DOHH2 (cell line): ENCODE measurements at regions not wholly inside any gene's neighbourhood (a gene's known extent, or its start where the extent isn't known, plus 50 kb on each side); places are given as distances from the start of the nearest gene placed in this dataset.

Experiments used
- H3F3A ChIP-seq: fragments of 200-600 bp; sonication (generic), shearing (Covaris generic); 2 replicates; pipeline ENCODE4 v1.6.0; 2016; ENCODE audit warnings: antibody characterized with exemption, mild to moderate bottlenecking; ENCODE audit not compliant: control insufficient read depth, insufficient read depth
- H3K27ac ChIP-seq: fragments of 200-600 bp; sonication (generic); 2 replicates; pipeline ENCODE4 v1.5.1; 2014; ENCODE audit warnings: low read depth, mild to moderate bottlenecking, low read length, moderate library complexity
- H3K27me3 ChIP-seq: fragments of 200-600 bp; sonication (generic); 2 replicates; pipeline ENCODE4 v1.6.1; 2014; ENCODE audit warnings: mild to moderate bottlenecking, low read length, mixed read lengths; ENCODE audit not compliant: control insufficient read depth
- H3K36me3 ChIP-seq: fragments of 200-600 bp; sonication (generic); 2 replicates; pipeline ENCODE4 v1.6.1; 2014; ENCODE audit warnings: mild to moderate bottlenecking, low read length, moderate library complexity, mixed read lengths; ENCODE audit not compliant: control insufficient read depth
- H3K4me1 ChIP-seq: fragments of 200-600 bp; sonication (generic); 2 replicates; pipeline ENCODE4 v1.6.1; 2014; ENCODE audit warnings: mild to moderate bottlenecking, low read length, mixed read lengths; ENCODE audit not compliant: control insufficient read depth
- H3K4me2 ChIP-seq: fragments of 200-600 bp; sonication (generic); 2 replicates; pipeline ENCODE4 v1.6.0; 2014; ENCODE audit warnings: mild to moderate bottlenecking, low read length, moderate library complexity
- H3K4me3 ChIP-seq: fragments of 200-600 bp; sonication (generic); 2 replicates; pipeline ENCODE4 v1.5.1; 2014; ENCODE audit warnings: mild to moderate bottlenecking, low read length, mixed read lengths
- H3K79me2 ChIP-seq: fragments of 200-600 bp; sonication (generic); 2 replicates; pipeline ENCODE4 v1.6.1; 2014; ENCODE audit warnings: mild to moderate bottlenecking, low read length, mixed read lengths; ENCODE audit not compliant: control insufficient read depth
- H3K9me2 ChIP-seq: fragments of 200-600 bp; sonication (generic); replicated peaks from 2 replicates; pipeline ENCODE4 v1.6.1; 2014; ENCODE audit warnings: mild to moderate bottlenecking, low read length, mixed read lengths; ENCODE audit not compliant: control insufficient read depth
- H3K9me3 ChIP-seq: fragments of 200-600 bp; sonication (generic); 2 replicates; pipeline ENCODE4 v1.6.1; 2014; ENCODE audit warnings: antibody characterized with exemption, low read length, mixed read lengths; ENCODE audit not compliant: control insufficient read depth, insufficient read depth
- H4K20me1 ChIP-seq: fragments of 200-600 bp; sonication (generic); 2 replicates; pipeline ENCODE4 v1.6.0; 2014; ENCODE audit warnings: low read depth, mild to moderate bottlenecking, antibody characterized with exemption, low read length, moderate library complexity; ENCODE audit not compliant: control insufficient read depth, insufficient read depth
- CTCF ChIP-seq: fragments of 200-600 bp; sonication (generic); IDR thresholded peaks from one replicate; pipeline ENCODE4 v1.5.1; 2014; ENCODE audit warnings: antibody characterized with exemption, mild to moderate bottlenecking, low read depth, low read length; ENCODE audit not compliant: poor library complexity, severe bottlenecking
- EZH2phosphoT487 ChIP-seq: fragments of 200-600 bp; sonication (generic); IDR thresholded peaks from 2 replicates; pipeline ENCODE4 v1.6.1; 2017; ENCODE audit warnings: borderline replicate concordance, mild to moderate bottlenecking, antibody characterized with exemption, low read length, moderate library complexity, mixed read lengths

DNA sequence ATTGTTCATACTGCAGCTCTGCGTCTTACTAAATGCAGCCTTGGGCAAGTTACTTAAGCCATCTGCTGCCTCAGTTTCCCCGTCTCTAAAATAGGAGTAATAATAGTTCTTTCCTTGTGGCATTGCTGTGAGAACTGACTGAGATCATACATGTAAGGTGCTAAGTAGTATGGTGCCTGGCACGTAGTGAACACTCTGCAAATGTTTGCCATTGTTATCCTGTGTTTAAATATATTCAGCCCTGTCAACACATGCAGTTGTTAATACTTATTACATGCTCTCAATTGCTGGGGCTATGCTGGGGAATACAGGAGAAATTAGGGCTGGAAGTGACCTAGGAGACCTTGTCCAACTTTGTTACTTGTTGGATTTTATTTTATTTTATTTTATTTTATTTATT lies 105.2 kb upstream of the RAI14 start:
- no peaks in the 10 kb centered on the region for H3F3A ChIP-seq
- no peak overlapping the region for H3K27ac ChIP-seq
- no peaks in the 10 kb centered on the region for H3K79me2 ChIP-seq
- H3K4me3 ChIP-seq, result no peak overlapping the region
- H3K27me3 ChIP-seq, result no peaks in the 10 kb centered on the region
- H3K4me1 ChIP-seq, result no peaks in the 10 kb centered on the region
- no peaks in the 10 kb centered on the region for H3K9me2 ChIP-seq
- peaks cover 13% of the 10 kb centered on the region for H3K9me3 ChIP-seq
- H4K20me1 ChIP-seq, result no peaks in the 10 kb centered on the region
- no peaks in the 10 kb centered on the region for H3K36me3 ChIP-seq
- TF ChIP-seq CTCF, result no peak
- no peak for TF ChIP-seq EZH2phosphoT487
- no peak overlapping the region for H3K4me2 ChIP-seq

GRCh38 chr5:34551911-34552433 lies 104.2 kb upstream of the RAI14 start:
- no peaks in the 10 kb centered on the region for H3K27me3 ChIP-seq
- no peaks in the 10 kb centered on the region for H3F3A ChIP-seq
- no peak overlapping the region for H3K4me3 ChIP-seq
- TF ChIP-seq EZH2phosphoT487 (no peak), CTCF (no peak)
- peaks cover 7% of the 10 kb centered on the region for H3K9me3 ChIP-seq
- no peak overlapping the region for H3K27ac ChIP-seq
- H4K20me1 ChIP-seq, result no peaks in the 10 kb centered on the region
- no peaks in the 10 kb centered on the region for H3K79me2 ChIP-seq
- H3K9me2 ChIP-seq, result no peaks in the 10 kb centered on the region
- H3K36me3 ChIP-seq, result no peaks in the 10 kb centered on the region
- H3K4me2 ChIP-seq, result no peak overlapping the region
- H3K4me1 ChIP-seq, result no peaks in the 10 kb centered on the region

DNA sequence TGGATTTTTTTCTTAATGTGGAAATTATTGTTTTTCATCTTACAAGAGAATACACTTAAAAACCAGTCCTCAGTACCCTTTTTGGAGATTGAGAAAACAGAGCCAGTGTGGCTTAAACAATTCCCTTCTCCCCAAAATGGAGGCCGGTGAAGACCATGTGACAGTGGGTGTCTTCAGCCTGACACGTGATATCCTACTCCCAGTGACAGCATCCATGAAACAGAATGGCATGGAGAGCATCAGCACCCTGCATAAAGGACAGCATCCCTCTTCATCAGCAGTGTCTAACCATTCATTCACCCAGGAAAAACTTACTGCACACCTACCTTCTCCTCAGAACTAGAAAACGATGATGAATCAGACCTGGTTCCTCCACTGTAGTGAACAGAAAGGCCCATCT lies 103.4 kb upstream of the RAI14 start:
- no peaks in the 10 kb centered on the region for H3F3A ChIP-seq
- H4K20me1 ChIP-seq, result no peaks in the 10 kb centered on the region
- no peak overlapping the region for H3K4me3 ChIP-seq
- H3K27me3 ChIP-seq, result no peaks in the 10 kb centered on the region
- no peak for TF ChIP-seq EZH2phosphoT487
- no peak overlapping the region for H3K27ac ChIP-seq
- no peaks in the 10 kb centered on the region for H3K4me1 ChIP-seq
- H3K36me3 ChIP-seq, result no peaks in the 10 kb centered on the region
- no peaks in the 10 kb centered on the region for H3K9me2 ChIP-seq
- no peaks in the 10 kb centered on the region for H3K79me2 ChIP-seq
- H3K9me3 ChIP-seq, result no peaks in the 10 kb centered on the region; the same call in 1 of the 2 replicates
- no peak overlapping the region for H3K4me2 ChIP-seq

DNA sequence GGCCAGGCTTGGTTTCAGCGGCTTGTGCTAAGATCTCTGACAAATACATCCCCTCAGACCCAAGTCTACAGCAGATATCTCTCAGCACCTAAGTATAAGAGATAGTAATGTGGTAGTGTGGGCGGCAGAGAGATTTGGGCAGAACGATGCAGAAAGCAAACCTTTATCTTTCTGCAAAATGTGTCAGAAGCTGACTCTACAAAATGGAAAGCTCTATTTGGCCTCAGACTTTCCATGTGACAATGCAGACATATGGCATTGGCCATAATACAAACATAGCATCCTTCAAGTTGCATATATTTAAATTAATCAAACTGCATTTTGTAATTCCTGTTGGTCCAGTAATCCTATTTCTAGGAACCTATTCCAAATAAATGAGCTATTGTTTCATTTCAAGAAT lies 102.5 kb upstream of the RAI14 start:
- H3K27ac ChIP-seq, result no peak overlapping the region
- no peaks in the 10 kb centered on the region for H3K9me2 ChIP-seq
- no peaks in the 10 kb centered on the region for H3K79me2 ChIP-seq
- H4K20me1 ChIP-seq, result no peaks in the 10 kb centered on the region
- H3K36me3 ChIP-seq, result no peaks in the 10 kb centered on the region
- H3K4me2 ChIP-seq, result no peak overlapping the region
- no peak for TF ChIP-seq CTCF
- TF ChIP-seq EZH2phosphoT487, result no peak
- no peaks in the 10 kb centered on the region for H3K27me3 ChIP-seq
- no peaks in the 10 kb centered on the region for H3F3A ChIP-seq
- no peak overlapping the region for H3K4me3 ChIP-seq
- no peaks in the 10 kb centered on the region for H3K9me3 ChIP-seq
- H3K4me1 ChIP-seq, result no peaks in the 10 kb centered on the region
